ENCODE measurements at regions not wholly inside any gene's neighbourhood (a gene's known extent, or its start where the extent isn't known, plus 50 kb on each side); places are given as distances from the start of the nearest gene placed in this dataset.

GRCh38 chr1:14338509-14338908, 260.0 kb upstream of the KAZN start:
- POLR2A ChIA-PET (ENCODE audit: low non-redundant PET), result no interaction called here
- CTCF ChIA-PET, result no interaction called here
- intact Hi-C loops (cut with micrococcal nuclease; ENCODE audit: unreplicated experiment), result no loop called here
- H3K27me3 ChIP-seq (replicated peaks; ENCODE audit: insufficient read depth, low read depth, low read length, poor library complexity), result no peaks in the 10 kb centered on the region
- H3K4me3 ChIP-seq (ENCODE audit: low read depth, low read length, poor library complexity, severe bottlenecking), result no peak overlapping the region
- H3K9me3 ChIP-seq (ENCODE audit: low read depth, low read length, poor library complexity, severe bottlenecking), result no peaks in the 10 kb centered on the region
- TF ChIP-seq CTCF (conservative IDR thresholded peaks at IDR 0.05; ENCODE audit: low read depth, low read length) (no peak), EZH2 (IDR thresholded peaks at IDR 0.05; ENCODE audit: borderline replicate concordance, low read depth, low read length, poor library complexity, severe bottlenecking) (no peak)
- H3K4me1 ChIP-seq (ENCODE audit: insufficient read depth, low read length, poor library complexity, severe bottlenecking), result no peaks in the 10 kb centered on the region
- H3K36me3 ChIP-seq (ENCODE audit: insufficient read depth, low read length, poor library complexity, severe bottlenecking), result no peaks in the 10 kb centered on the region
- DNase-seq (ENCODE audit: low spot score), result no peak
- no TSS peak for BruUV-seq (replicated peaks)
- H3K27ac ChIP-seq (ENCODE audit: low read depth, low read length, poor library complexity, severe bottlenecking), result no peak overlapping the region

- DNase-seq (ENCODE audit: low spot score), result no peak
- no peaks in the 10 kb centered on the region for H3K4me1 ChIP-seq (ENCODE audit: insufficient read depth, low read length, poor library complexity, severe bottlenecking)
- no peaks in the 10 kb centered on the region for H3K27me3 ChIP-seq (replicated peaks; ENCODE audit: insufficient read depth, low read depth, low read length, poor library complexity)
- no peak overlapping the region for H3K27ac ChIP-seq (ENCODE audit: low read depth, low read length, poor library complexity, severe bottlenecking)
- POLR2A ChIA-PET (ENCODE audit: low non-redundant PET), result interaction anchor here (0.6 kb wide), 1 partner anchor 170 kb away, joined by 3 read pairs; no protein-coding TSS in a partner anchor
- intact Hi-C loops (cut with micrococcal nuclease; ENCODE audit: unreplicated experiment), result no loop called here
- no TSS peak for BruUV-seq (replicated peaks)
- TF ChIP-seq CTCF (conservative IDR thresholded peaks at IDR 0.05; ENCODE audit: low read depth, low read length) (no peak), EZH2 (IDR thresholded peaks at IDR 0.05; ENCODE audit: borderline replicate concordance, low read depth, low read length, poor library complexity, severe bottlenecking) (no peak)
- CTCF ChIA-PET, result no interaction called here
- no peaks in the 10 kb centered on the region for H3K36me3 ChIP-seq (ENCODE audit: insufficient read depth, low read length, poor library complexity, severe bottlenecking)
- H3K9me3 ChIP-seq (ENCODE audit: low read depth, low read length, poor library complexity, severe bottlenecking), result no peaks in the 10 kb centered on the region
- H3K4me3 ChIP-seq (ENCODE audit: low read depth, low read length, poor library complexity, severe bottlenecking), result no peak overlapping the region
Measured at GRCh38 chr1:14339288-14339687, 259.2 kb upstream of the KAZN start.

- no peaks in the 10 kb centered on the region for H3K27me3 ChIP-seq (replicated peaks; ENCODE audit: insufficient read depth, low read depth, low read length, poor library complexity)
- no TSS peak for BruUV-seq (replicated peaks)
- no peaks in the 10 kb centered on the region for H3K9me3 ChIP-seq (ENCODE audit: low read depth, low read length, poor library complexity, severe bottlenecking)
- CTCF ChIA-PET, result no interaction called here
- TF ChIP-seq EZH2 (IDR thresholded peaks at IDR 0.05; ENCODE audit: borderline replicate concordance, low read depth, low read length, poor library complexity, severe bottlenecking) (no peak), CTCF (conservative IDR thresholded peaks at IDR 0.05; ENCODE audit: low read depth, low read length) (no peak)
- no peak for DNase-seq (ENCODE audit: low spot score)
- no peak overlapping the region for H3K27ac ChIP-seq (ENCODE audit: low read depth, low read length, poor library complexity, severe bottlenecking)
- POLR2A ChIA-PET (ENCODE audit: low non-redundant PET), result interaction anchor here (0.6 kb wide), 1 partner anchor 171 kb away, joined by 3 read pairs; no protein-coding TSS in a partner anchor
- H3K4me1 ChIP-seq (ENCODE audit: insufficient read depth, low read length, poor library complexity, severe bottlenecking), result no peaks in the 10 kb centered on the region
- no peaks in the 10 kb centered on the region for H3K36me3 ChIP-seq (ENCODE audit: insufficient read depth, low read length, poor library complexity, severe bottlenecking)
- intact Hi-C loops (cut with micrococcal nuclease; ENCODE audit: unreplicated experiment), result no loop called here
- no peak overlapping the region for H3K4me3 ChIP-seq (ENCODE audit: low read depth, low read length, poor library complexity, severe bottlenecking)
Measured at GRCh38 chr1:14340002-14340785, 258.3 kb upstream of the KAZN start.

Measured in A673 (cell line).